Tibial nerve (tissue), 4 donors: ENCODE measurements at regions not wholly inside any gene's neighbourhood (a gene's known extent, or its start where the extent isn't known, plus 50 kb on each side); places are given as distances from the start of the nearest gene placed in this dataset.

Experiments
- DNase-seq, 2 donors: peaks; one replicate each; pipeline ENCODE4 v3.0.0-alpha.2; 2019; ENCODE audit warnings: low spot score in 2 of 2
- H3K27ac ChIP-seq, 4 donors: fragments of 200-600 bp; sonication (generic) in 3 of 4; one replicate each; pipeline ENCODE4 v1.5.1; 2017 to 2019; ENCODE audit warnings: mild to moderate bottlenecking in 1 of 4
- H3K27me3 ChIP-seq, 2 donors: fragments of 200-600 bp; sonication (generic) in 1 of 2; one replicate each; pipeline versions ENCODE4 v1.5.1 to v1.6.0; 2017 to 2019
- H3K36me3 ChIP-seq, 3 donors: fragments of 200-600 bp; sonication (generic); one replicate each; pipeline ENCODE4 v1.5.1; 2018 to 2019
- H3K4me1 ChIP-seq, 4 donors: fragments of 200-600 bp; sonication (generic) in 3 of 4; one replicate each; pipeline ENCODE4 v1.5.1; 2017 to 2019
- H3K4me3 ChIP-seq, 4 donors: fragments of 200-600 bp; sonication (generic) in 3 of 4; one replicate each; pipeline ENCODE4 v1.5.1; 2017 to 2019; ENCODE audit warnings: mild to moderate bottlenecking in 1 of 4, moderate library complexity in 1 of 4
- H3K9me3 ChIP-seq, 4 donors: fragments of 200-600 bp; sonication (generic) in 3 of 4; one replicate each; pipeline ENCODE4 v1.5.1; 2017 to 2019
- CTCF ChIP-seq, 5 experiments: fragments of 200-600 bp in 3 of 5; fragments of 450-650 bp in 2 of 5; sonication (generic) in 3 of 5; IDR thresholded peaks; one replicate each; pipeline ENCODE4 v1.5.1; 2016 to 2019; ENCODE audit warnings: antibody characterized with exemption in 5 of 5, mild to moderate bottlenecking in 3 of 5, moderate library complexity in 2 of 5
- EP300 ChIP-seq, 2 donors: sonication (generic); formaldehyde crosslinking; IDR thresholded peaks; one replicate each; pipeline ENCODE4 v1.6.1; 2017; ENCODE audit warnings: antibody characterized with exemption in 2 of 2, mild to moderate bottlenecking in 1 of 2
- POLR2A ChIP-seq, 2 donors: fragments of 450-650 bp; IDR thresholded peaks; one replicate each; pipeline ENCODE4 v1.6.1; 2017; ENCODE audit warnings: antibody characterized with exemption in 2 of 2, mild to moderate bottlenecking in 2 of 2, moderate library complexity in 2 of 2
- WGBS, 2 donors: methylation state at CpG; one replicate each; pipeline ENCODE4 v1.1.5; 2018; 5-methylcytosine and 5-hydroxymethylcytosine counted together

DNA sequence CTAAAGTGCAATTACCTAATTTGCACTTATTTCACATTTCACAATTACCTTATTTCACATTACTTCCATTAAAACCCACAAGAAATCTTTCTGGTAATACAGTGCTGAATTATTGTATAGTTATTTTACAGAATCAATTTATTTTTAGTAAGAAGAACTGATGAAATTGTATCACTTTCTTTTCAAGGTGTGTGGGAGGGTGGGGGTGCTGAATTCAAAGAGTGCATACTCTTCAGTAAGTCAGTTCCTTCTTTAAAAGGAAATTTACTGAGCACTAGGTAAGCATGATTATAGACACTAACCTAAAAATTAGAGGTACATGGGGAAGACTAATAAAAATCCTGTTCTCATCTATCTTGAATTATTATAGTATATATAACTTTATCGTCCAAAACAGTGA, 731.6 kb upstream of the ADGRL4 start:
- no peak for TF ChIP-seq POLR2A (IDR thresholded peaks at IDR 0.05)
- TF ChIP-seq EP300 (IDR thresholded peaks at IDR 0.05), result no peak
- TF ChIP-seq CTCF (IDR thresholded peaks at IDR 0.05), result no peak
- Histone ChIP-seq H3K9me3 (peaks cover 0 to 12% (median 0%) of the 10 kb centered on the region in 4 donors), H3K4me1 (no peaks in the 10 kb centered on the region), H3K4me3 (no peak overlapping the region), H3K27me3 (no peaks in the 10 kb centered on the region), H3K27ac (no peak overlapping the region), H3K36me3 (no peaks in the 10 kb centered on the region)
- WGBS, 2 donors, result 92 to 94% methylated on average over 1 of the region's 1 CpG
- no peak for DNase-seq

DNA sequence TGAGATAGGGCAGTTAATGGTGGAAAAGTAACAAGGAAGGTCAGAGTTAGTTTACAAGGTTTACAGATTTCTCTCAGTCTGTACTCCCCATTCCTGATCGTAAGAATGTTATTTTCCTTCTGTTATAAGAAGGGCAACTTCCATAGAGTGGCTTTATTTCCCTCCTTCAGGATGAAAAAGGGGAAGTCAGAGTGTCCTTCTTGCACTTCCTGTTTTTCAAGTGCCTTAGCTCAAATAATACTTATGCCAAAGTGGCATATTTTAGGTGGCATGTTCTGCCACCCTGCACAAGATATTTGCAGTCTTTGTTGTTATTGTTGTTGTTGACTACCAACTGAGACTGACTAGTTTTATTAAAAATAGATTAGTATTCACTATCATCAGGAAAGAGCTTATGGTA, 730.7 kb upstream of the ADGRL4 start:
- Histone ChIP-seq H3K4me1 (no peaks in the 10 kb centered on the region), H3K27me3 (no peaks in the 10 kb centered on the region), H3K9me3 (peaks cover 0 to 12% (median 0%) of the 10 kb centered on the region in 4 donors), H3K27ac (no peak overlapping the region), H3K4me3 (no peak overlapping the region), H3K36me3 (no peaks in the 10 kb centered on the region)
- no peak for DNase-seq
- TF ChIP-seq EP300 (IDR thresholded peaks at IDR 0.05) (no peak), POLR2A (IDR thresholded peaks at IDR 0.05) (no peak), CTCF (IDR thresholded peaks at IDR 0.05) (no peak)
- 88 to 93% methylated on average over 1 of the region's 1 CpG for WGBS, 2 donors

GRCh38 chr1:79732950-79733349, 726.4 kb upstream of the ADGRL4 start:
- no peak for DNase-seq
- Histone ChIP-seq H3K36me3 (no peaks in the 10 kb centered on the region), H3K4me1 (no peaks in the 10 kb centered on the region), H3K9me3 (peaks cover 0 to 12% (median 0%) of the 10 kb centered on the region in 4 donors), H3K4me3 (no peak overlapping the region), H3K27me3 (no peaks in the 10 kb centered on the region), H3K27ac (no peak overlapping the region)
- TF ChIP-seq POLR2A (IDR thresholded peaks at IDR 0.05), result no peak
- no peak for TF ChIP-seq EP300 (IDR thresholded peaks at IDR 0.05)
- TF ChIP-seq CTCF (IDR thresholded peaks at IDR 0.05), result no peak

DNA sequence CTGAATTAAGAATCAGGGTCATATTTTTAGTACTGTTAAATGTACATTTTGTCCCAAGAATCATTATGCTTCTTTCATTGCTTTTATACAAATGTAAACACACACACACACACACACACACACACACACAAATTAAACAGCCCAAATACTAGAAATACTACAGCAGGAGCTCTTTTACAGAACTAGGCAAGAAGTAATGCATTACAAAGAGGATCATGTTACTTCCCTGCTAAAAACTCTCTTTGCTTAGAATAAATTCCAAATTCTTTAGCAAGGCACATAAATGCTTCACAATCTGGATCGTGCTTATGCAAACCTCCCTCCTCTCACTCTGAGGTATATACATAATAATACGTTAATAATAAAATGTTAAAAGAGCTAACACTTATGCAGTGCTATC, 720.4 kb upstream of the ADGRL4 start:
- TF ChIP-seq EP300 (IDR thresholded peaks at IDR 0.05) (no peak), CTCF (IDR thresholded peaks at IDR 0.05) (no peak), POLR2A (IDR thresholded peaks at IDR 0.05) (no peak)
- 51 to 62% methylated on average over 2 of the region's 2 CpGs for WGBS, 2 donors
- H3K36me3 ChIP-seq, result no peaks in the 10 kb centered on the region
- H3K4me1 ChIP-seq, result no peaks in the 10 kb centered on the region
- no peak for DNase-seq
- H3K4me3 ChIP-seq, result no peak overlapping the region
- H3K27ac ChIP-seq, result no peak overlapping the region
- H3K9me3 ChIP-seq, result peaks cover 0 to 2% (median 0%) of the 10 kb centered on the region in 4 donors
- H3K27me3 ChIP-seq, result no peaks in the 10 kb centered on the region

DNA sequence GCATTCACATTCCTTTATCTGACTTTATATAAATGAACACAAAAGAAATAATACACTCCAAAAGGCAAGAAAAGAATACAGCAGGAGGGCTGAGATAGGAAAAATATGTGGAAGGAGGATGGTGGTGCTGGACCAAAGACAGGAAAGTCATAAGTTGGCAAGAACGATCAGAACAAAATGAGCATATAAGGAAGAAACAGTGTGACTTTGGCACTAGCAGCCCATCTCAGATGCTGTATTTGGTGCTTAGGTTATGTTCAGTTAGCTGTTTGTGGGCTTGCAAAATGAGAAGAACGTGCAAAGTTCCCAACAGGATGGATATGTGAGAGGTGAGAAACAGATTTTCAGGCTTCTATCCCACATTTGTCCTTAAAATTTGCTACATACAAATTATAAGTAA, 719.8 kb upstream of the ADGRL4 start:
- no peak for TF ChIP-seq EP300 (IDR thresholded peaks at IDR 0.05)
- TF ChIP-seq POLR2A (IDR thresholded peaks at IDR 0.05), result no peak
- no peak for TF ChIP-seq CTCF (IDR thresholded peaks at IDR 0.05)
- no peak for DNase-seq
- H3K36me3 ChIP-seq, result no peaks in the 10 kb centered on the region
- no peaks in the 10 kb centered on the region for H3K27me3 ChIP-seq
- no peak overlapping the region for H3K4me3 ChIP-seq
- H3K27ac ChIP-seq, result no peak overlapping the region
- 34 to 45% methylated on average over 2 of the region's 2 CpGs for WGBS, 2 donors
- H3K9me3 ChIP-seq, result peaks cover 0 to 2% (median 0%) of the 10 kb centered on the region in 4 donors
- no peaks in the 10 kb centered on the region for H3K4me1 ChIP-seq
